HG02840 (cell line): ENCODE measurements at regions not wholly inside any gene's neighbourhood (a gene's known extent, or its start where the extent isn't known, plus 50 kb on each side); places are given as distances from the start of the nearest gene placed in this dataset.

Source experiments
- ATAC-seq: cut with Tn5 transposase; IDR thresholded peaks from one replicate; pipeline ENCODE4 v1.9.1; 2021; ENCODE audit warnings: mild to moderate bottlenecking, moderate library complexity, moderate number of reproducible peaks; ENCODE audit not compliant: unreplicated experiment, low FRiP score

- no peak for ATAC-seq
Observed at GRCh38 chr22:47245286-47245685, 482.8 kb downstream of the TBC1D22A start.

GRCh38 chr22:47240116-47240515, 477.7 kb downstream of the TBC1D22A start:
- no peak for ATAC-seq

GRCh38 chr22:47239474-47239860, 477.0 kb downstream of the TBC1D22A start:
- no peak for ATAC-seq

- no peak for ATAC-seq
Observed at GRCh38 chr22:47238690-47239473, 476.4 kb downstream of the TBC1D22A start.

GRCh38 chr22:47237890-47238480, 475.5 kb downstream of the TBC1D22A start:
- no peak for ATAC-seq

- no peak for ATAC-seq
Observed at GRCh38 chr22:47236718-47237117, 474.3 kb downstream of the TBC1D22A start.

- ATAC-seq, result no peak
Observed at GRCh38 chr22:47236161-47236560, 473.7 kb downstream of the TBC1D22A start.

- no peak for ATAC-seq
Observed at GRCh38 chr22:47233316-47234243, 471.1 kb downstream of the TBC1D22A start.

GRCh38 chr22:47232753-47233152, 470.3 kb downstream of the TBC1D22A start:
- ATAC-seq, result no peak

GRCh38 chr22:47232197-47232596, 469.7 kb downstream of the TBC1D22A start:
- no peak for ATAC-seq

- ATAC-seq, result no peak
Observed at GRCh38 chr22:47231759-47232158, 469.3 kb downstream of the TBC1D22A start.

GRCh38 chr22:47230741-47231140, 468.3 kb downstream of the TBC1D22A start:
- ATAC-seq, result no peak

- ATAC-seq, result no peak
Observed at GRCh38 chr22:47230251-47230650, 467.8 kb downstream of the TBC1D22A start.

GRCh38 chr22:47228767-47229166, 466.3 kb downstream of the TBC1D22A start:
- ATAC-seq, result no peak

GRCh38 chr22:47225931-47226633, 463.6 kb downstream of the TBC1D22A start:
- ATAC-seq, result no peak

- no peak for ATAC-seq
Observed at GRCh38 chr22:47225080-47225930, 462.9 kb downstream of the TBC1D22A start.
